Heart left ventricle (tissue), 13 donors: ENCODE measurements at regions not wholly inside any gene's neighbourhood (a gene's known extent, or its start where the extent isn't known, plus 50 kb on each side); places are given as distances from the start of the nearest gene placed in this dataset.

Experiments
- POLR2A ChIP-seq, 2 donors: fragments of 450-650 bp; IDR thresholded peaks; one replicate each; pipeline ENCODE4 v1.6.1; 2017; ENCODE audit warnings: antibody characterized with exemption in 2 of 2, mild to moderate bottlenecking in 2 of 2, moderate library complexity in 2 of 2
- TF ChIP-seq, protein P1 (sequence below), 12 donors: fragments of 200-600 bp; sonication (generic) in 4 of 12; IDR thresholded peaks; one replicate each; pipeline versions ENCODE4 v1.5.0 to v1.8.0; 2018 to 2022; ENCODE audit warnings: antibody characterized with exemption in 12 of 12, mild to moderate bottlenecking in 5 of 12
- donor health status: ischemic (EF 13 %, LVEDD 7.1; RV severe dilation, severe dysfunction).
- donor health status: DM: no; HTN: yes; CAD: no.
- donor health status: DM: no; HTN: no; CAD: no.
- donor health status: ischemic (EF 25% LVEDD 6.9; RV normal size, moderate dysfunction).
- donor health status: ischemic (EF 25% LVEDD 5.7; RV mildly dilated, moderate dysfunction).
- donor health status: ischemic (EF 35%, LVEDD 5.7; RV mildly dilated, moderate dysfunction).
- donor health status: nonischemic (EF 11% LVEDD 7.7; RV severe dilation, severe dysfunction).
- donor health status: DM: yes; HTN: yes; CAD: no.
- donor health status: PGD.
- donor health status: ischemic (EF 29% LVEDD 5.4; RV normal size, mild dysfunction).
- donor health status: nonischemic (EF 23%, LVEDD 6.1; RV moderate dilation, normal function).

GRCh38 chr5:52658246-52658645 lies 129.5 kb upstream of the ITGA1 start:
- TF ChIP-seq POLR2A (IDR thresholded peaks at IDR 0.05), result no peak
- TF ChIP-seq, protein P1, sequence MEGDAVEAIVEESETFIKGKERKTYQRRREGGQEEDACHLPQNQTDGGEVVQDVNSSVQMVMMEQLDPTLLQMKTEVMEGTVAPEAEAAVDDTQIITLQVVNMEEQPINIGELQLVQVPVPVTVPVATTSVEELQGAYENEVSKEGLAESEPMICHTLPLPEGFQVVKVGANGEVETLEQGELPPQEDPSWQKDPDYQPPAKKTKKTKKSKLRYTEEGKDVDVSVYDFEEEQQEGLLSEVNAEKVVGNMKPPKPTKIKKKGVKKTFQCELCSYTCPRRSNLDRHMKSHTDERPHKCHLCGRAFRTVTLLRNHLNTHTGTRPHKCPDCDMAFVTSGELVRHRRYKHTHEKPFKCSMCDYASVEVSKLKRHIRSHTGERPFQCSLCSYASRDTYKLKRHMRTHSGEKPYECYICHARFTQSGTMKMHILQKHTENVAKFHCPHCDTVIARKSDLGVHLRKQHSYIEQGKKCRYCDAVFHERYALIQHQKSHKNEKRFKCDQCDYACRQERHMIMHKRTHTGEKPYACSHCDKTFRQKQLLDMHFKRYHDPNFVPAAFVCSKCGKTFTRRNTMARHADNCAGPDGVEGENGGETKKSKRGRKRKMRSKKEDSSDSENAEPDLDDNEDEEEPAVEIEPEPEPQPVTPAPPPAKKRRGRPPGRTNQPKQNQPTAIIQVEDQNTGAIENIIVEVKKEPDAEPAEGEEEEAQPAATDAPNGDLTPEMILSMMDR (IDR thresholded peaks at IDR 0.05), result no peak
